Brain microvascular endothelial cell (primary cell): ENCODE measurements at regions not wholly inside any gene's neighbourhood (a gene's known extent, or its start where the extent isn't known, plus 50 kb on each side); places are given as distances from the start of the nearest gene placed in this dataset.
"Not testable (repeated sequence)": the region's sequence is repeated elsewhere in the genome, so short reads cannot be mapped to it uniquely, and the experiment has no call there.

ENCODE experiments used
- DNase-seq: peaks from one replicate; pipeline ENCODE4 v3.0.0-alpha.2; 2020
- H3K27ac ChIP-seq: fragments of 250-450 bp; sonication (Bioruptor Pico); 2 replicates; pipeline ENCODE4 v1.5.1; 2020; ENCODE audit warnings: mild to moderate bottlenecking, moderate library complexity
- H3K27me3 ChIP-seq: fragments of 250-450 bp; sonication (Bioruptor Pico); replicated peaks from 2 replicates; pipeline ENCODE4 v1.5.1; 2020; ENCODE audit warnings: mild to moderate bottlenecking
- H3K36me3 ChIP-seq: fragments of 250-450 bp; sonication (Bioruptor Pico); replicated peaks from 2 replicates; pipeline ENCODE4 v1.5.1; 2020; ENCODE audit warnings: mild to moderate bottlenecking
- H3K4me3 ChIP-seq: 2 replicates; pipeline ENCODE4 v1.5.1; 2011; ENCODE audit warnings: low read depth, mild to moderate bottlenecking, control low read depth, low read length, moderate library complexity
- CTCF ChIP-seq: IDR thresholded peaks from 2 replicates; pipeline ENCODE4 v1.5.1; 2011; ENCODE audit warnings: low read depth, mild to moderate bottlenecking, moderate library complexity, low read length, control low read depth, inconsistent platforms; ENCODE audit errors: missing control alignments
- in situ Hi-C: cut with HindIII; loops from 2 replicates; pipeline ENCODE4 v1.10.0; 2017; ENCODE audit warnings: low sequenced_read_pairs, low pct_ligation_motif_present

DNA sequence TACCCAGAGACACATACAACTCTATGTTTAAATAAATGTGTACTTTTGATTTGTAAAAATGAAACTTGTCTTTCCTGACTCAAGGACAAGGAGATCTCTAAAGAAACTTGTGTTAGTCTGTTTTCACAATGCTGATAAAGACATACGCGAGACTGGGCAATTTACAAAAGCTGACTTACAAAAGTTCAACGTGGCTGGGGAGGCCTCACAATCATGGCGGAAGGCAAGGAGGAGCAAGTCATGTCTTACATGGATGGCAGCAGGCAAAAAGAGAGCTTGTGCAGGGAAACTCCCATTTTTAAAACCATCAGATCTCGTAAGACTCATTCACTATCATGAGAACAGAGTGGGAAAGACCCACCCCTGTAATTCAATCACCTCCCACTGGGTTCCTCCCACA is 52.2 kb upstream of the PAPSS1 start:
- H3K27me3 ChIP-seq, H3K36me3 ChIP-seq, H3K4me3 ChIP-seq, H3K27ac ChIP-seq, DNase-seq: not testable (repeated sequence)
- in situ Hi-C loops: loop anchor here (25.0 kb wide), 1 partner anchor 140 kb away; no protein-coding TSS in a partner anchor

DNA sequence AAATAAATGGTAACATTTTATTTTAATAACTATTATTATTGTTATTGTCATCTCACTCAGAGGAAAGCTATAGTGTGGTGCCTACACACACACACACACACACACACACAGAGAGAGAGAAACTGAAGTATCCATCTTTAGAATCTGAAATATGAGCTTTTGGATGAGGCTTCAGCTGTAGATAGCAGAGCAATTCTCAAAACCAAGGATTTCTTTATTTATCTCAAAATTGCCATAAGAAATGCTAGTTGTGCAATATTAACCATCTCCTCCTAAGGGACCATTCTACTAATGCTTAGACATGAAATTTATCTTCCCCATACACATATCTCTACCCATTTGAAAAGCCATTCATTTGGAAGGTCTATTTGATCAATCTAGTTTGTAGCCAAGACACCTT is 50.1 kb upstream of the SGMS2 start:
- TF ChIP-seq CTCF: no peak
- H3K27ac ChIP-seq: no peak overlapping the region
- H3K27me3 ChIP-seq: no peaks in the 10 kb centered on the region
- no peaks in the 10 kb centered on the region for H3K36me3 ChIP-seq
- no peak overlapping the region for H3K4me3 ChIP-seq
- in situ Hi-C loops: loop anchor here (25.0 kb wide), 1 partner anchor 138 kb away; no protein-coding TSS in a partner anchor
- no peak for DNase-seq
